Activated CD8-positive, alpha-beta memory T cell treated with anti-CD3 and anti-CD28 coated beads, Interleukin-2, amount 50 U/mL, for 1 hour (primary cell): ENCODE measurements at regions not wholly inside any gene's neighbourhood (a gene's known extent, or its start where the extent isn't known, plus 50 kb on each side); places are given as distances from the start of the nearest gene placed in this dataset.
"Not testable (repeated sequence)": the region's sequence is repeated elsewhere in the genome, so short reads cannot be mapped to it uniquely, and the experiment has no call there.

Experiments
- DNase-seq: peaks from one replicate; pipeline ENCODE4 v3.0.0-alpha.2; 2020; ENCODE audit errors: extremely low read depth

- no peak for DNase-seq
Observed at GRCh38 chr4:141290771-141291170, 70.1 kb downstream of the ZNF330 start.

- no peak for DNase-seq
Observed at GRCh38 chr4:141294306-141294705, 73.6 kb downstream of the ZNF330 start.

GRCh38 chr4:141301216-141301615, 80.5 kb downstream of the ZNF330 start:
- no peak for DNase-seq

- DNase-seq = no peak
Observed at GRCh38 chr4:141302924-141303323, 82.2 kb downstream of the ZNF330 start.

GRCh38 chr4:141304346-141304745, 83.7 kb downstream of the ZNF330 start:
- no peak for DNase-seq

GRCh38 chr4:141306331-141306730, 85.6 kb downstream of the ZNF330 start:
- DNase-seq = no peak

- peak; percentile 3 for DNase-seq
Observed at GRCh38 chr4:141307241-141307689, 86.6 kb downstream of the ZNF330 start.

GRCh38 chr4:141309874-141310273, 89.2 kb downstream of the ZNF330 start:
- no peak for DNase-seq

GRCh38 chr4:141311246-141312204, 90.8 kb downstream of the ZNF330 start:
- DNase-seq = no peak

GRCh38 chr4:141314627-141315026, 93.9 kb downstream of the ZNF330 start:
- DNase-seq = no peak

GRCh38 chr4:141328560-141329173, 108.0 kb downstream of the ZNF330 start:
- no peak for DNase-seq

- DNase-seq = no peak
Observed at GRCh38 chr4:141329174-141329569, 108.5 kb downstream of the ZNF330 start.

GRCh38 chr4:141330616-141331015, 109.9 kb downstream of the ZNF330 start:
- no peak for DNase-seq

GRCh38 chr4:141331534-141332358, 111.1 kb downstream of the ZNF330 start:
- no peak for DNase-seq

- not testable (repeated sequence) for DNase-seq
Observed at GRCh38 chr4:141332359-141333181, 111.9 kb downstream of the ZNF330 start.

- DNase-seq = not testable (repeated sequence)
Observed at GRCh38 chr4:141333456-141334230, 112.9 kb downstream of the ZNF330 start.

GRCh38 chr4:141335166-141335565, 114.5 kb downstream of the ZNF330 start:
- no peak for DNase-seq

- no peak for DNase-seq
Observed at GRCh38 chr4:141338238-141338637, 117.5 kb downstream of the ZNF330 start.

- no peak for DNase-seq
Observed at GRCh38 chr4:141339391-141339790, 118.7 kb downstream of the ZNF330 start.

GRCh38 chr4:141339966-141340365, 119.3 kb downstream of the ZNF330 start:
- no peak for DNase-seq
